ENCODE measurements at regions not wholly inside any gene's neighbourhood (a gene's known extent, or its start where the extent isn't known, plus 50 kb on each side); places are given as distances from the start of the nearest gene placed in this dataset.

DNA sequence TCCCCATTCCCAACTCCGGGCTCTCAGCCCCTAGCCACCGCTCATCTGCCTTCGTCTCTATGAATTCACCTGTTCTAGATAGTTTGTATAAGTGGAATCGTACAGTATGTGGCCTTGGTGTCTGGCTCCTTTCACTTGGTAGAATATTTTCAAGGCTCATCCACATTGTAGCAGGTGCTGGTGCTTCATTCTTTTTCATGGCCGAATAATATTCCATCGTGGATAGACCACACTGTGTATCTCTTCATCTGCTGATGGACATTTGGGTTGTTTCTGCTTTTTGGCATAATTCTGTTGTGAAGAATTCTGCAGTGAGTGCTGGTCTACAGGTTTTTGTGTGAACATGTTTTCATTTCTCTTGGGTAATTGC is 324.2 kb downstream of the SEC14L1 start:
- no peak for DNase-seq

DNA sequence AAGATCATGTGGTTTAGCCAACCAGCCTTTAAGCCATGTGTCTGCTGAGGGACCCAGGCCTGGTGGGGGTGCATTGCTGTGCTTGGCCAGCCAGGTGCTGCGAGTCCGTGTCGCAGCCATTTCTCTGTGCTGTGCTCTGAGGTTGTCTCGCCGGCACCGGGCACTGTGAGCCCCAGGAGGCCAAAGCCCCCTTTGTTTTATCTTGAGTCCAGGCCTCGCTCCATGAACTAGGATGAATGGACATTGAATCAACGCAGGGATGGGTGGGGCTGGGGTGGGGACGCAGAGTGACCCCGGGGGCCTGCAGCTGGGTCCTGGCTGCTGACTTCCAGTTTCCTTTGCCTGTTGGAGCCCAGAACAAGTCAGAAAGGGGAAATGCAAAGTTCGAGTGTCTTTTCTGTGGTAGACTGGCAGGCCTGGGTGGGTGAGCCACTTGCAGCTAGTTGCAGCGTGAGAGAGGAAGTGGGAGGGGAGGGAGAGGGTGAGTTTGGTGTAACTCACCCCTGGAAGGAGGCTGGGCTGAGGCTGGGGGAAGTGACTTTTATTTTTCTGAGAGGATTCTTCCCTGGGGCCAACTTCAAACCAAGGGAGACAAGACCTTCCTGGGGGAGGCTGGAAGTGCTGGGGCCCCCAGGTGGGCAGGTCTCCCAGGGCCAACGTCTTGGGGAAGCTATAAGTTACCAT is 324.7 kb downstream of the SEC14L1 start:
- DNase-seq = peak; percentile 76

DNA sequence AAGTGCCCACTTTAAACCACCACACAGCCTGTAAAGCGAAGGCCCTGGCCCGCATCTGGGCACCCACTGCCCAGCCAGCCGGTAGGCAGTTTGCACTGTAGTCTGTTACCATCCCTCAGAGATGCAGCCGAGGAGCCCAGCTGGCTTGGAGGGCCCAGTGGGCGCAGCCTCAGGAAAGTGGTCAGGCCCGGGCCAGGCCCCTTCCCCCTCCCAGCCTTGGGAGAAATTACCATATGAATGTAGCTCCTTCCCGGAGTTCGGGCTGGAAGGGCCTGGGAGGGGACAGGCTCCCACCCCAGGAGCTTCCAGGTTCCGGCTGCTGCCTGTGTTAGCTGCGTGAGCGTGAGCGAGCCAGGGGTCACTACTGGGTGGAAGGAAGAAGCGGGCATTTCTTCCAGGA is 325.4 kb downstream of the SEC14L1 start:
- DNase-seq = no peak

- DNase-seq = no peak
These were observed 325.9 kb downstream of the SEC14L1 start for GRCh38 chr17:77466596-77467223.

- no peak for DNase-seq
These were observed 326.8 kb downstream of the SEC14L1 start for GRCh38 chr17:77467521-77467920.

DNA sequence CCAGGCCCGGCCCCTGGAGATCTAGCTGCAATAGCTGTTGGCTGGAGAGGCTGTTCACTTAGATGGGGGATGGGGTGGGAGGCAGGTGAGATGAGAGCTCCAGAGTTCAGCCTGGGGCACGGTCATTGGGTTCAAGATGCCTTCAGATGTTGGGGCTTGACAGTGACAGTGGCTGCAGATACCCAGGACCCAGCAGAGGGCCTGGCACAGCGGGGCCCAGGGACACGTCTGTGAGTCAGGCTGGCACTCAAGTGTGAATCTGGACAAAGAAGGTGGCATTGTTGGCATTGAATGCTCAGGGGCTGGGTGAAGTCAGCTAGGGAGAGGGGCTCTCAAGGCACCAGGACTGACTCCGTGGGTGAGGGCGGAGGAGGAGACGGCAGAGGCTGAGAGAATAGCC is 328.1 kb downstream of the SEC14L1 start:
- no peak for DNase-seq

- no peak for DNase-seq
These were observed 329.6 kb downstream of the SEC14L1 start for GRCh38 chr17:77470330-77470786.

DNA sequence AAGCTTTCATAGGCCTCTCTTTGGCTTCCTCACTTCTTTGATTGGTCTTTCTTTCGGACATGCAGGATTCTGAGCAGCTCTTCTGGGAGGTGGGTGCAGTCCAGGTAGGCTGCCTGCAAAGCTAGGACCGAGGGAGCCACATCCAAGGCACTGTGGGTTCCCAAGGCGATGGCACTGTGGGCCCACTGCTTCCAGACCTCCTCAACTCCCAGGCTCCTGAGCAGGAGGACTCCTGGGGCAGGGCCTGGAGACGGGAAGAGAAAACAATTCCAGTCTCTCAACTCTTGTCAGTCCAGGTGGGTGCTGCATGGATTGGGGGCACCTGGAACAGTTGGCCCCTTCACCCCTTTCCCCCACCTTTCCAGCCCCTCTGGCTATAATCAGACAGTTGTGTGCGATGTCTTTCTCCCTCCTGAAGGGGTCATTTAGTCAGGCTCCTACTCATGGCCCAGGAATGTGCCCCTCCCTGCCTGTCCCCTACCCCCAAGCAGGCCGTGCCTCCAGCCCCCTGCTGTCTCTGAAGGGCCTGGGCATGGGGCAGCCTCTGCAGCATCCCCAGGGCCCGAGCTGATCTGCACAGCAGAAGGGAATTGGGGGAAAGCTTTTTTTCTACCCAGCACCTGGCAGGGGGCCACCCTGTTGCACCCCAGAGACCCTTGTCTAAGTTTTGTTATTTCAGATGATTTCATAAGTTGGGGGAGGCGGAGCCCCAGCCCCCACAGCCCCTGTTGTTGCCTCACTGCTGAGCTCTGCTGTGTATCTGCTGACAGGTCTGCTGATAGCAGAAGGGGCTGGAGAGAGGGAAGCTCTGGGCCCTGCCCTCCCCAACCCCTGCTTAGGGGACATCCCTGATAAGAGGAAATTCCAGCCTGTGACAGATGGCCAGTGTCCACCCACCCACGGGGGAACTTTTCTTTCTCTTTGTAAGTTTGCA is 330.3 kb downstream of the SEC14L1 start:
- DNase-seq = no peak

- DNase-seq = no peak
These were observed 331.3 kb downstream of the SEC14L1 start for GRCh38 chr17:77471984-77472461.

- DNase-seq = no peak
These were observed 331.9 kb downstream of the SEC14L1 start for GRCh38 chr17:77472468-77473310.

DNA sequence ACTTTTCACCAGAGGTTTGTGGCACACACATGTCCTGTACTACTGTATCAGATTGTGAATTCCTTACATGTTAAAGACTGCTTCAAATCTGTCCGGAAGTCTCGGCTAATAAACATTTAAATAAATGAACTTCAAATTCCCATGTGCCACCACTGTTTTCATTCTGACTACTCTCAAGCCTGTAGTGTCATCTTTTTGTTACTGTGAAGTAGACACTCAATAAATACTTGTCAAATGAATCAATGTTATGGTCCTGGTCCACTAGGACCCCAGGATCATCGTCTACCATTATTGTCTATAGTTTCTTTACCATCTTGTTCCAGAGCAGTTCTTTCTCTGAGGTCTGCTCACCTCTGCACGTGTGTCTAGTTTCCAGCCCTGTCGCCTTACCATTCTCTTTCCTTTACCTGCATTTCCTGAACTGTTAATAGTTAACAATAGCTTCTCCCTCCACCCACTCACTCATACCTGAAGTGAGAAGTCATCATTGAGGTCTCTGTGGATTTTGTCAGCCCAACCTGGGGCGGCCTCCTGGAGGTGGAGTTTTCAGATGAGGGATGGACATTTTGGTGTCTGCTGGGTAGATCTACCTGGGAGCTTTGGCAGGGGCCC is 333.0 kb downstream of the SEC14L1 start:
- peak; percentile 37 for DNase-seq

DNA sequence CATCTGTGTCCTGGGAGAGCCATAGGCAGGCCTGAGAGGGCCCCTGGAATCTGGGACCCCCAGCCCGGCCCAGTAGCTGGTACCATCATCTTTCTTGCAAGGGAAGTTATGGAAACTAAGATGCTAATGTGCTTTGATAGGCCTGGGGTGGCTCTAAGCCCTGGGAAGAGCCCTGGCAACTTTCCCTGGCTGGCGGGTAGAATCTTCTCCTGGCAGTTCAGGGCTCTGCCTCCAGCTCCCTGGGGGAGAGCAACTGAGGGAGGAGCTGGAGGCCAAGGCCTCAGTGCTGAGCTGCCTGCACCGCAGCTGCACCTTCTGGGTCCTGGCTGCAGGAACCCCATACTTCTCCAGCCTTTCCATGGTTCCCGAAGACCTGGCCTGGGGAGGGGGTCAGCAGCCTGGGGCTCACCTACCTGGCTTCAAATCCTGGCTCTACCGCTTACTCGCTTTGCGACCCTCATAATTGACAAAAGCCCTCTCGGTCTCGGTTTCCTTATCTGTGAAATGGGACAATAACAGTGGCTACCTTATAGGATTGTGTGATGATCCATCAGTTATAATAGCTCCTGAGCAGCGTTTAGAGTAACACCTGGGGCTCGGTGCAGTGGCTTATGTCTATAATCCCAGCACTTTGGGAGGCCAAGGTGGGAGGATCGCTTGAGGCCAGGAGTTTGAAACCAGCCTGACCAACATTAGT is 333.7 kb downstream of the SEC14L1 start:
- no peak for DNase-seq

- peak; percentile 74 for DNase-seq
These were observed 334.5 kb downstream of the SEC14L1 start for GRCh38 chr17:77475016-77475976.

GRCh38 chr17:77476006-77476405 is 335.2 kb downstream of the SEC14L1 start:
- DNase-seq = no peak

- no peak for DNase-seq
These were observed 335.7 kb downstream of the SEC14L1 start for GRCh38 chr17:77476498-77476897.

DNA sequence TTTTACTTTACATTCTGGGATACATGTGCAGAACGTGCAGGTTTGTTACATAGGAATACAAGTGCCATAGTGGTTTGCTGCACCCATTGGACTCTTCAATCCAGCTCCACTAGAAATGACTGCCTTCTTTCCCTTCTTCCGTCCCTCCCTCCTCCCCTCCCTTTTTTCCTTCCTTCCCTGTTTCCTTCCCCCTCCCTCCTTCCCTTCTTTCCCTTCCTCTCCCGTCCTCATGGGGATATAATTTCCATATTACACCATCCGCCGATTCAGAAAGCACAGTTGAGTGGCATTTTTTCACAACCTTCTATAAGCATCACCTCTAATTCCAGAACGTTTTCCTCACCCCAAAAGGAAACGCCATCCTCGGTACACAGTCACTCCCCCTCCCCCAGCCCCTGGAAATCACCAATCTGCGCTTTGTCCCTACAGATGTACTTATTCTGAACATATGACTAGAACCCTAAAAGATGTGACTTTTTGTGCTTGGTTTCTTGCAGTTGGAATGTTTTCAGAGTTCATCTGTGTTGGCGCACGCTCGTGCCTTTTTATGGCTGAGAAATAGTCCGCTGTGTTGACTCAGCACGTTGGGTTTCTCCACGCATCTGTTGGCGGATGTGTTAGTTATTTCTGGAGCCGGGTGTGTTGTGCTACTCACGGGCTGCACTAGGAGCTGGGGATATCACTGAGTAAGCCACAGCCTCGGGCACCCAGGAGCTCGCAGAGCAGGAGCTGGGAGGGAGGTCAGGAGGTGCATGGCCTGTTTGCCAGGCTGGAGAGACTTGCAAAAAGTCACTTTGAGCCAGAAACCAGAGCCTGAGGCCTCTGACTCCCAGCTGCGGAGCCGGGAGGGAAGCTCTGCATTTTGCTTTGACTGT is 336.4 kb downstream of the SEC14L1 start:
- DNase-seq = peak; percentile 40

DNA sequence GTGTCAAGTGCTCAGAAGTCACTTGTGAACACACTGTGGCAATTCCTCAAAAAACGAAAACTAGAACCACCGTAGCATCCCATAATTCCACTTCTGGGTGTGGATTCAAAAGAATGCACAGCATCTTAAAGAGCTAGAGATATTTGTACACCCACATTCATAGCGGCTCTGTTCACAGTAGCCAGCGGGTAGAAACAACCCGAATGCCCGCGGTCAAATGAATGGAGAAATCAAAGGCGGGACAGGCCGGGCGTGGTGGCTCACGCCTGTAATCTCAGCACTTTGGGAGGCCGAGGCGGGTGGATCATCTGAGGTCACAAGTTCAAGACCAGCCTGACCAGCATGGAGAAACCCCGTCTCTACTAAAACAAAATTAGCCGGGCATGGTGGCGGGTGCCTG is 337.5 kb downstream of the SEC14L1 start:
- DNase-seq = no peak

- DNase-seq = no peak
These were observed 338.1 kb downstream of the SEC14L1 start for GRCh38 chr17:77478899-77479298.

Measured in stimulated activated CD4-positive, alpha-beta T cell treated with anti-CD3 and anti-CD28 coated beads, Interleukin-4, amount 100 ng/mL, for 1 hour (primary cell).